PC-9 (cell line): ENCODE measurements at regions not wholly inside any gene's neighbourhood (a gene's known extent, or its start where the extent isn't known, plus 50 kb on each side); places are given as distances from the start of the nearest gene placed in this dataset.

Experiments
- BruUV-seq: library from RNA; stranded (reverse); fragments of 400-500 nt; replicated peaks from 2 replicates; lab custom pipeline; 2021; lab: Mats Ljungman, UMichigan
- CTCF ChIA-PET: fragments of 300-600 bp; sonication (Branson Sonifier 250); formaldehyde crosslinking; loops from one replicate; lab custom pipeline; 2022; ENCODE audit warnings: antibody characterized with exemption; lab: Charles Lee
- POLR2A ChIA-PET: fragments of 300-600 bp; sonication (Branson Sonifier 250); formaldehyde crosslinking; loops from one replicate; lab custom pipeline; 2022; ENCODE audit warnings: antibody characterized with exemption; ENCODE audit not compliant: unreplicated experiment; lab: Charles Lee
- DNase-seq, 2 experiments: peaks; one replicate each; pipeline versions ENCODE4 v3.0.0 to v3.0.0-alpha.2; 2015 to 2022; ENCODE audit warnings: mixed read lengths in 1 of 2
- H2AFZ ChIP-seq: fragments of 200-600 bp; sonication (generic); 2 replicates; pipeline ENCODE4 v1.8.1; 2017; ENCODE audit warnings: antibody characterized with exemption
- H3F3A ChIP-seq: fragments of 200-600 bp; sonication (generic); 2 replicates; pipeline ENCODE4 v1.8.1; 2017; ENCODE audit warnings: antibody characterized with exemption, mild to moderate bottlenecking, low read depth; ENCODE audit not compliant: insufficient read depth
- H3K27ac ChIP-seq: fragments of 200-600 bp; sonication (generic); 2 replicates; pipeline ENCODE4 v1.6.1; 2016; ENCODE audit warnings: mixed run types
- H3K27me3 ChIP-seq: fragments of 200-600 bp; sonication (generic); 2 replicates; pipeline ENCODE4 v1.6.1; 2016; ENCODE audit warnings: low read depth, mixed run types; ENCODE audit not compliant: insufficient read depth
- H3K36me3 ChIP-seq: fragments of 200-600 bp; sonication (generic); 2 replicates; pipeline ENCODE4 v1.6.1; 2016; ENCODE audit warnings: low read depth, mixed run types
- H3K4me1 ChIP-seq: fragments of 200-600 bp; sonication (generic); replicated peaks from 2 replicates; pipeline ENCODE4 v1.6.1; 2016; ENCODE audit warnings: mixed run types; ENCODE audit not compliant: insufficient read depth
- H3K4me2 ChIP-seq: fragments of 200-600 bp; sonication (generic); 2 replicates; pipeline ENCODE4 v1.6.1; 2017; ENCODE audit warnings: mixed run types
- H3K4me3 ChIP-seq: fragments of 200-600 bp; sonication (generic); 2 replicates; pipeline ENCODE4 v1.6.1; 2016; ENCODE audit warnings: mixed run types
- H3K79me2 ChIP-seq: fragments of 200-600 bp; sonication (generic); 2 replicates; pipeline ENCODE4 v1.6.1; 2017; ENCODE audit warnings: low read depth, mixed run types
- H3K9me2 ChIP-seq: fragments of 200-600 bp; sonication (generic); 2 replicates; pipeline ENCODE4 v1.8.1; 2017; ENCODE audit warnings: mild to moderate bottlenecking; ENCODE audit not compliant: insufficient read depth
- H3K9me3 ChIP-seq: fragments of 200-600 bp; sonication (generic); 2 replicates; pipeline ENCODE4 v1.8.1; 2016; ENCODE audit warnings: low read depth; ENCODE audit not compliant: insufficient read depth
- H4K20me1 ChIP-seq: fragments of 200-600 bp; sonication (generic); 2 replicates; pipeline ENCODE4 v1.8.1; 2017; ENCODE audit not compliant: insufficient read depth
- CTCF ChIP-seq: fragments of 200-600 bp; sonication (generic); conservative IDR thresholded peaks from 2 replicates; pipeline ENCODE4 v1.6.1; 2017; ENCODE audit warnings: mixed run types, antibody characterized with exemption, mild to moderate bottlenecking, moderate library complexity
- EZH2 ChIP-seq: fragments of 200-600 bp; sonication (generic); IDR thresholded peaks from 2 replicates; pipeline ENCODE4 v1.8.0; 2017; ENCODE audit warnings: antibody characterized with exemption, low read depth
- intact Hi-C: fragments of 100-400 bp; cut with micrococcal nuclease; formaldehyde crosslinking; loops from one replicate; pipeline ENCODE4 v1.10.0; 2022; ENCODE audit not compliant: unreplicated experiment

- Histone ChIP-seq H3K79me2 (no peaks in the 10 kb centered on the region), H3K4me3 (no peak overlapping the region), H3K27me3 (no peaks in the 10 kb centered on the region), H3K4me2 (no peak overlapping the region), H4K20me1 (no peaks in the 10 kb centered on the region), H3K9me2 (no peaks in the 10 kb centered on the region), H3K36me3 (no peaks in the 10 kb centered on the region), H3K4me1 (no peaks in the 10 kb centered on the region), H3K27ac (no peak overlapping the region), H2AFZ (no peak overlapping the region), H3F3A (no peaks in the 10 kb centered on the region), H3K9me3 (no peaks in the 10 kb centered on the region)
- CTCF ChIA-PET = interaction anchor here (0.5 kb wide), 1 partner anchor 1661 kb away, joined by 5 read pairs; no protein-coding TSS in a partner anchor
- BruUV-seq = no TSS peak
- TF ChIP-seq CTCF = no peak
- TF ChIP-seq EZH2 = no peak
- DNase-seq = no peak
- POLR2A ChIA-PET = no interaction called here
- intact Hi-C loops = no loop called here
Observed at GRCh38 chr20:10111959-10112250, 77.1 kb downstream of the ANKEF1 start.

GRCh38 chr20:10113746-10114145 lies 79.0 kb downstream of the ANKEF1 start:
- TF ChIP-seq EZH2 (no peak), CTCF (no peak)
- no peak overlapping the region for H3K4me2 ChIP-seq
- H3K4me1 ChIP-seq = no peaks in the 10 kb centered on the region
- ChIA-PET POLR2A (interaction anchor here (0.7 kb wide), 1 partner anchor 21 kb away, joined by 5 read pairs; no protein-coding TSS in a partner anchor), CTCF (no interaction called here)
- no peak for DNase-seq
- no peaks in the 10 kb centered on the region for H3K9me3 ChIP-seq
- H3K9me2 ChIP-seq = no peaks in the 10 kb centered on the region
- BruUV-seq = no TSS peak
- no peaks in the 10 kb centered on the region for H4K20me1 ChIP-seq
- no peak overlapping the region for H2AFZ ChIP-seq
- H3K4me3 ChIP-seq = no peak overlapping the region
- H3K27ac ChIP-seq = no peak overlapping the region
- intact Hi-C loops = no loop called here
- H3K27me3 ChIP-seq = no peaks in the 10 kb centered on the region
- H3F3A ChIP-seq = no peaks in the 10 kb centered on the region
- no peaks in the 10 kb centered on the region for H3K36me3 ChIP-seq
- no peaks in the 10 kb centered on the region for H3K79me2 ChIP-seq

GRCh38 chr20:10114598-10114997 lies 79.8 kb downstream of the ANKEF1 start:
- Histone ChIP-seq H3K27ac (no peak overlapping the region), H3K9me3 (no peaks in the 10 kb centered on the region), H3K4me2 (no peak overlapping the region), H3K79me2 (no peaks in the 10 kb centered on the region), H3K4me3 (no peak overlapping the region), H3F3A (no peaks in the 10 kb centered on the region), H3K9me2 (no peaks in the 10 kb centered on the region), H3K36me3 (no peaks in the 10 kb centered on the region), H3K4me1 (no peaks in the 10 kb centered on the region), H4K20me1 (no peaks in the 10 kb centered on the region), H2AFZ (no peak overlapping the region), H3K27me3 (no peaks in the 10 kb centered on the region)
- ChIA-PET POLR2A (interaction anchor here (0.7 kb wide), 1 partner anchor 22 kb away, joined by 5 read pairs; no protein-coding TSS in a partner anchor), CTCF (no interaction called here)
- TF ChIP-seq EZH2 = no peak
- TF ChIP-seq CTCF = no peak
- intact Hi-C loops = no loop called here
- BruUV-seq = no TSS peak
- no peak for DNase-seq
